Activated T-helper 17 cell treated with anti-CD3 and anti-CD28 coated beads, Interleukin-2, amount 50 U/mL, for 72 hours (primary cell): ENCODE measurements at regions not wholly inside any gene's neighbourhood (a gene's known extent, or its start where the extent isn't known, plus 50 kb on each side); places are given as distances from the start of the nearest gene placed in this dataset.
A peak's percentile ranks its signal among the peaks of the same experiment; 100 is the strongest.
"Not testable (repeated sequence)": the region's sequence is repeated elsewhere in the genome, so short reads cannot be mapped to it uniquely, and the experiment has no call there.

Experiments used
- ATAC-seq: fragments of 150-1000 bp; cut with Tn5 transposase; replicated peaks from 2 replicates; pipeline ENCODE4 v1.10.0; 2021; ENCODE audit warnings: mild to moderate bottlenecking, moderate library complexity
- H3K27ac Mint-ChIP-seq: one replicate; pipeline ENCODE4 v1.8.0; 2022; ENCODE audit warnings: mixed read lengths
- H3K27me3 Mint-ChIP-seq: one replicate; pipeline ENCODE4 v1.8.0; 2022; ENCODE audit warnings: mixed read lengths
- H3K36me3 Mint-ChIP-seq: one replicate; pipeline ENCODE4 v1.8.0; 2022; ENCODE audit warnings: low read depth, mild to moderate bottlenecking, mixed read lengths
- H3K4me1 Mint-ChIP-seq: one replicate; pipeline ENCODE4 v1.8.0; 2022; ENCODE audit warnings: mixed read lengths
- H3K4me3 Mint-ChIP-seq: one replicate; pipeline ENCODE4 v1.8.0; 2022; ENCODE audit warnings: mild to moderate bottlenecking, mixed read lengths
- H3K9me3 Mint-ChIP-seq: one replicate; pipeline ENCODE4 v1.8.0; 2022; ENCODE audit warnings: mixed read lengths

- H3K4me3 Mint-ChIP-seq, H3K4me1 Mint-ChIP-seq, ATAC-seq, H3K36me3 Mint-ChIP-seq, H3K27me3 Mint-ChIP-seq, H3K9me3 Mint-ChIP-seq, H3K27ac Mint-ChIP-seq: not testable (repeated sequence)
These were observed 142.1 kb upstream of the VOPP1 start for GRCh38 chr7:55714370-55714769.

DNA sequence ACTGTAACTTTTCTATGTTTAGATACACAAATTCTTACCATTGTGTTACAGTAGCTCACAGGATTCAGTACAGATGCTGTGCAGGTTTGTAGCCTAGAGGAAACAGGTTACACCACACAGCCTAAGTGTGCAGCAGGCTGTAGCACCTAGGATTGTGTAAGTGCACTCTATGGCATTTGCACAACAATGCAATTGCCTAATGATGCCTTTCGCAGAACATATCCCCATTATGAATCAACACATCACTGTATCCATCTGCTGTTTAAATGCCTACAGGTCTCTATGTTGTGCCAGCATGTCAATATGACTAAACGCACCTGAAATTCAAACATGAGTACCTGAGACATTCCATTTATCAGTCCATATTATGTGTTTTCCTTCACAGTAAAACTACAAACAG, 138.0 kb upstream of the VOPP1 start:
- H3K4me3 Mint-ChIP-seq, H3K9me3 Mint-ChIP-seq, H3K4me1 Mint-ChIP-seq, H3K36me3 Mint-ChIP-seq, H3K27ac Mint-ChIP-seq, H3K27me3 Mint-ChIP-seq, ATAC-seq: not testable (repeated sequence)

DNA sequence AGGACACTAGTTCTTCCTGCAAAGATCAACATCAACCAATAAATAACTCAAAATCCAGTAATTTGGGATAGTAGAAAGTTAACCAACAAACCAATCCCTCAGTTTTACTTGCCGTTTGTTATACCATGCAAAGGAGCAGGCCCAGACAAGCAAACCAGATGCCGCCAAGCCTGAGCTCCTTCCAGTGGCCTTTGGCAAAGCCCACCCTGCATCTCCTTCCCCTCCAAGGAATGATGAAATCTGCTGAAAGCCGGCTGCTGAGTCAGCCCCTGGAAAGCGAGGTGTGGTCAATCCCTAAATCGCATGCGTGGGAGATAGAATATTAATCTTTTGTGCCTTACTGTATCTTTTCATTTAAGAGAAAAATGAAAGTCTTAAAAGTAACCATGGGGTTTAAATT, 135.7 kb upstream of the VOPP1 start:
- not testable (repeated sequence) for H3K9me3 Mint-ChIP-seq, H3K27ac Mint-ChIP-seq, H3K4me3 Mint-ChIP-seq, ATAC-seq, H3K36me3 Mint-ChIP-seq, H3K4me1 Mint-ChIP-seq, H3K27me3 Mint-ChIP-seq

DNA sequence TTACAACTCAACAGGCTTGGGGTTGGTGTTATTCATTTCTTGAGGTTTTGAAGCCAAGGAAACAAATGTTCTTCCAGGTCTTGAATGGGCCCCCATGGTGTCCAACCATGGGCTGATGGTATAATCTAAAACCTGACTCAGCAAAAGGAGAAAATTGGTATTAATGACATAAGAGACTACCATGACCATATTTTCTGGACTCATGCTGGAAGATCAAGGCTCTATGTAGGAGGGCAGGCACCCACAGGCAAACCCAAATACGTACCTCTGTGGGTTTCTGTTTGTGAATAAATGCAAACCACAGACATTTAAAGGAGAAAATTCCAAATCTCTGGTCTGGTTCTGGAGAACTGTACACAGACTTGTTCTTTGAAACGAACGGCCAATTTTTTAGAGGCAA, 135.1 kb upstream of the VOPP1 start:
- H3K4me3 Mint-ChIP-seq, H3K9me3 Mint-ChIP-seq, H3K4me1 Mint-ChIP-seq, H3K36me3 Mint-ChIP-seq, H3K27ac Mint-ChIP-seq, H3K27me3 Mint-ChIP-seq, ATAC-seq: not testable (repeated sequence)

- H3K36me3 Mint-ChIP-seq, H3K27ac Mint-ChIP-seq, H3K9me3 Mint-ChIP-seq, H3K4me3 Mint-ChIP-seq, ATAC-seq, H3K4me1 Mint-ChIP-seq, H3K27me3 Mint-ChIP-seq: not testable (repeated sequence)
These were observed 134.3 kb upstream of the VOPP1 start for GRCh38 chr7:55706451-55707195.

GRCh38 chr7:55705728-55706450, 133.6 kb upstream of the VOPP1 start:
- H3K27me3 Mint-ChIP-seq, H3K27ac Mint-ChIP-seq, H3K4me3 Mint-ChIP-seq, H3K4me1 Mint-ChIP-seq, H3K9me3 Mint-ChIP-seq, H3K36me3 Mint-ChIP-seq, ATAC-seq: not testable (repeated sequence)

DNA sequence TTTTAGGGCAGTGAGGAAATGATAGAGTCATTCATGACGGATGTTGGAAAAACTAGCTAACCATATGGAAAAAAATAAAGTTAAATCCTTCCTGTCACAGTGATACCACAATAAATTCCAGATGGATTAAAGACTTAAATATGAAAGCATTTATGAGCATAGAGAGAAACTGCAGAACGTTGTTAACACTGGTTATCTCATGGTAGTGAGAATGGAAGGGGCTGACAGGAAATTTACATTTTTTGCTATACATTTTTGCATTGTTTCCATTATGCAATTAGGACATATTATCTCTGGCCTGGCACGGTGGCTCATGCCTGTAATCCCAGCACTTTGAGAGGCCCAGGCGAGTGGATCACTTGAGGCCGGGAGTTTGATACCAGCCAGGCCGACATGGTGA, 130.5 kb upstream of the VOPP1 start:
- not testable (repeated sequence) for H3K4me1 Mint-ChIP-seq, H3K27me3 Mint-ChIP-seq, ATAC-seq, H3K36me3 Mint-ChIP-seq, H3K9me3 Mint-ChIP-seq, H3K27ac Mint-ChIP-seq, H3K4me3 Mint-ChIP-seq

GRCh38 chr7:55699450-55699842, 127.1 kb upstream of the VOPP1 start:
- not testable (repeated sequence) for ATAC-seq, H3K27ac Mint-ChIP-seq, H3K9me3 Mint-ChIP-seq, H3K36me3 Mint-ChIP-seq, H3K4me1 Mint-ChIP-seq, H3K27me3 Mint-ChIP-seq
- peak overlapping the region; percentile 18 for H3K4me3 Mint-ChIP-seq

- H3K4me3 Mint-ChIP-seq, result peak overlapping the region; percentile 18
- H3K9me3 Mint-ChIP-seq, H3K4me1 Mint-ChIP-seq, H3K36me3 Mint-ChIP-seq, H3K27me3 Mint-ChIP-seq: not testable (repeated sequence)
- H3K27ac Mint-ChIP-seq, result peak overlapping the region; percentile 36
- peak; percentile 76 for ATAC-seq
These were observed 126.5 kb upstream of the VOPP1 start for GRCh38 chr7:55698607-55699449.

DNA sequence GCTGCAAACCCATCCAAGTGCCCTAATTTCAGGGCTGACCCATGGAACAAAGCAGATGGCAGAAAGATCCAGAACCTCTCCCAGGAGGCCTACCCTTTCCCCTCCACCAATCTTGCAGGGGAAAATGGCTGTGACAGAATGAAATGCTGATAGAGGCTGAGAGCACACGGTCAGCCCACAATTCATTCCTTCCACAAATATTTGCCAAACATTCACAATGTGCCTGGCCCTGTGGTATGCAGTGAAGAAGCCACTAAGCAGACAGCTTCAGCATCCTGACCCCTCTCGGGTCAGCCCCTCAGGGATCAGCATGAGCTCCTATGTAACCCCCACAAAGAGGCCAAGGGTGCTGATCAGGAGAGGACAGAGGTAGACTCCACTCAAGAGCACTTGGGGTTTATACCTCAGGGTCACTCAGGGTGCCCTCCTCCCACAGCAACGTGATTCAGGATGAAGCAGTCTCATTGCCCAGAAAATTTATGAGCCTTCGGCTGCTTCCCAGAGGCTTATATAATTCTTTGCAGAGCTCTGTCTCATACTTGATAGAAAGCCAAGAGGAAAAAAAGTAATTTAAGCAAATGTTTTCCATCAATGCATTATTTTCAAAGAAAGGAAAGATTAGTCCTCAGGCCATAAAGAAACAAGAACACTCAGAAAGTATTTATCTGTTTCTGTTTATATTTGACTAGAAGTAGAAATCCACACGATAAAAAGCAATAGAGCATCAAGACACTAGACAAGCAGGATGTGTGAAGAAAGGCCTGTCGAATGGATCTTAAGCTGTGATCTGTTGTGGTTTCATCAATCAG, 123.8 kb upstream of the VOPP1 start:
- not testable (repeated sequence) for H3K36me3 Mint-ChIP-seq, H3K4me3 Mint-ChIP-seq, H3K9me3 Mint-ChIP-seq, H3K4me1 Mint-ChIP-seq, H3K27me3 Mint-ChIP-seq, ATAC-seq, H3K27ac Mint-ChIP-seq

DNA sequence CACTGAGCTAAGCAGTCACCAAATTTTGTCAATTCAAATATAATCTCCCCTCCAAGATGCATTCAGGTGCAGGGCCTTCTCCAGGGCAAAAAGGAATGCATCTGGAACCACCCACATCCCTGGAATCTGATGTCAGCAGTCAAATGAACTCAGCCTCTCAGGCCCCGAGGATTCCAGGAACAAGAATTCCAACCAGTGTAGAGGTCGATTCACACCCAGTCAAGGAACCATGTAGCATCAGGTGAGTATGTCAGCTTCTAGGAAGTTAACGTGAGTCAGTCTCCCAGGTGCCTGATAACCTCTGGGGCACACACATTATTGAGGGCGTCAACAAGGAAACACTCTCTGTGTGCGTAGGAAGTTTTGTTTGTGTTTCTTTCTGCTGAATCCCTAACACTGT, 122.2 kb upstream of the VOPP1 start:
- H3K27me3 Mint-ChIP-seq, H3K36me3 Mint-ChIP-seq, H3K9me3 Mint-ChIP-seq, H3K4me1 Mint-ChIP-seq, H3K27ac Mint-ChIP-seq, H3K4me3 Mint-ChIP-seq: not testable (repeated sequence)
- ATAC-seq, result peak; percentile 37

- not testable (repeated sequence) for ATAC-seq, H3K36me3 Mint-ChIP-seq, H3K4me3 Mint-ChIP-seq, H3K9me3 Mint-ChIP-seq, H3K4me1 Mint-ChIP-seq, H3K27ac Mint-ChIP-seq
- peaks cover 15% of the 10 kb centered on the region for H3K27me3 Mint-ChIP-seq
These were observed 116.7 kb upstream of the VOPP1 start for GRCh38 chr7:55688684-55689681.

GRCh38 chr7:55688261-55688660, 116.0 kb upstream of the VOPP1 start:
- not testable (repeated sequence) for H3K9me3 Mint-ChIP-seq, ATAC-seq, H3K4me1 Mint-ChIP-seq, H3K36me3 Mint-ChIP-seq, H3K27ac Mint-ChIP-seq, H3K4me3 Mint-ChIP-seq
- H3K27me3 Mint-ChIP-seq, result peaks cover 15% of the 10 kb centered on the region
